Body of pancreas (tissue), 4 donors: ENCODE measurements at regions not wholly inside any gene's neighbourhood (a gene's known extent, or its start where the extent isn't known, plus 50 kb on each side); places are given as distances from the start of the nearest gene placed in this dataset.

Experiments
- POLR2A ChIP-seq, 3 donors: fragments of 450-650 bp; IDR thresholded peaks; one replicate each; pipeline ENCODE4 v1.6.1; 2016; ENCODE audit warnings: antibody characterized with exemption in 3 of 3, mild to moderate bottlenecking in 2 of 3
- TF ChIP-seq, protein P1 (sequence below), 7 experiments: fragments of 450-650 bp in 4 of 7; fragments of 200-600 bp in 3 of 7; sonication (generic) in 3 of 7; IDR thresholded peaks; one replicate each; pipeline ENCODE4 v1.5.1; 2016 to 2019; ENCODE audit warnings: antibody characterized with exemption in 7 of 7

DNA sequence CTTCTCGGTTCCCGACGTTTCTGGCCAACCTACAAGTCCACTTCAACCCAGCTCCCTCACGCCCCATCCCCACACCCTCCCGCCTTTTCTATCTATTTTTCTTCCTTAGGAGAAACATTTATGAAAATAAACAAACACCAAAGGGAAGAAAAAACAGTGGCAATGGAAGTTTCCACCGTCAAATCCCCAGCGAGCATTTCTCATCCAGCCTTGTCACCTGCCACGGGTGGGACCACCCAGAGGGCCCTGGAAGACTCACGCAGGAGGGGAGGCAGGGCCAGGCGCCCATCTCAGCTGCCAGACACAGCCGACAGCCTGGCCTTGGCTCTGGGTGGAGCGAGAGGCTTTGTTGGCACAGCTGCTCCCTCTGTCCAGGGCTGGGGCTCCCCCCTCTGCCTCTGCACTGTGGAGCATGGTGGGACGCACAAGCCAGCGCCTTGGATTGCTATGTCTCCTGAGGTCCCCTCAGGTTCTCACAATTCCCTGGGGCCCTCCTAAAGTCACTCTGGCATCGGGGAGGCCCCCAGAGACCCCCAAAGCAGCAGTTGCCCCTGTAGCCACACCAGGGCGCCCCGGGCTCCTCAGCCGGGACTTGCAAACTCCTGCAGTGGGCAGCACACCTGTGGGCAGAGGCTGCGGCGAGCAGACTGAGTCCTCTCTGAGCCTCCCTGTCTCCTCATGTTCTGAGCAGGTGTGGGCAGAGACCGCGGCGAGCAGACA lies 395.7 kb upstream of the SALL3 start:
- TF ChIP-seq, protein P1, sequence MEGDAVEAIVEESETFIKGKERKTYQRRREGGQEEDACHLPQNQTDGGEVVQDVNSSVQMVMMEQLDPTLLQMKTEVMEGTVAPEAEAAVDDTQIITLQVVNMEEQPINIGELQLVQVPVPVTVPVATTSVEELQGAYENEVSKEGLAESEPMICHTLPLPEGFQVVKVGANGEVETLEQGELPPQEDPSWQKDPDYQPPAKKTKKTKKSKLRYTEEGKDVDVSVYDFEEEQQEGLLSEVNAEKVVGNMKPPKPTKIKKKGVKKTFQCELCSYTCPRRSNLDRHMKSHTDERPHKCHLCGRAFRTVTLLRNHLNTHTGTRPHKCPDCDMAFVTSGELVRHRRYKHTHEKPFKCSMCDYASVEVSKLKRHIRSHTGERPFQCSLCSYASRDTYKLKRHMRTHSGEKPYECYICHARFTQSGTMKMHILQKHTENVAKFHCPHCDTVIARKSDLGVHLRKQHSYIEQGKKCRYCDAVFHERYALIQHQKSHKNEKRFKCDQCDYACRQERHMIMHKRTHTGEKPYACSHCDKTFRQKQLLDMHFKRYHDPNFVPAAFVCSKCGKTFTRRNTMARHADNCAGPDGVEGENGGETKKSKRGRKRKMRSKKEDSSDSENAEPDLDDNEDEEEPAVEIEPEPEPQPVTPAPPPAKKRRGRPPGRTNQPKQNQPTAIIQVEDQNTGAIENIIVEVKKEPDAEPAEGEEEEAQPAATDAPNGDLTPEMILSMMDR (IDR thresholded peaks at IDR 0.05), result no peak
- no peak for TF ChIP-seq POLR2A (IDR thresholded peaks at IDR 0.05)
